ENCODE measurements at regions not wholly inside any gene's neighbourhood (a gene's known extent, or its start where the extent isn't known, plus 50 kb on each side); places are given as distances from the start of the nearest gene placed in this dataset.
A peak's percentile ranks its signal among the peaks of the same experiment; 100 is the strongest.

DNA sequence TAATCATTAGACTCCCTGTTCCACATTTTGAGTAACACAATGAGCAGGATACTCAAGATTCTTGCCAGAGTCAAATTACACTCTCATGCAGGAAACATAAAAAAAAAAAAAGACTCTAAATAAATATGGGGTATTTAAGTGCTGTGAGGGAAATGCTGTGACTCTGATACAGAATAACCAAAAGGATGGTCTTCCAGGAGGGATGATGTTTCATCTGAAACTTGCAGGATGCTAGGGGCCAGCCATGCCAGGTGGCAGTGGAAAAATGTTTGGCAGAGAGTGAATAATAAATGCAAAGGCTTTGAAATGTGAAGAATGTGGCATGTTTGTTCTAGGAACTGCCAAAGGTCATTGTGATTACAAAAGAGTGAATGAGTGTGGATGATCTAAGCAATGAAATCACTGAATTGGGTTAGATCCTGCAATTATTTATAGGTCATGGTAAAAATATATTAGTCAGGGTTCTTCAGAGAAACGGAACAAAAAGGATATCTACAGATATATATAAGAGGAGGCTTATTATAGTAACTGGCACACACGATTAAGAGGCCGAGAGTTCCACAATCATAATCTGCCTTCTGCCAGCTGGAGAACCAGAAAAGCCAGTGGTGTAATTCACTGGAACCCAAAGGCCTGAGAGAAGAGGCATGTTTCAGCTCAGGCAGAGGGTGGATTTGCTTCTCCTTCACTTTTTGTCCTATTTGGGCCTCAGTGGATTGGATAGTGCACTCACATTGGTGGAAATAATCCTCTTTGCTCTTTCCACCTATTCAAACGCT, 1832.8 kb upstream of the MIR17HG start:
- no peak for TF ChIP-seq TAF1 (conservative IDR thresholded peaks at IDR 0.05)
- TF ChIP-seq, protein P1, sequence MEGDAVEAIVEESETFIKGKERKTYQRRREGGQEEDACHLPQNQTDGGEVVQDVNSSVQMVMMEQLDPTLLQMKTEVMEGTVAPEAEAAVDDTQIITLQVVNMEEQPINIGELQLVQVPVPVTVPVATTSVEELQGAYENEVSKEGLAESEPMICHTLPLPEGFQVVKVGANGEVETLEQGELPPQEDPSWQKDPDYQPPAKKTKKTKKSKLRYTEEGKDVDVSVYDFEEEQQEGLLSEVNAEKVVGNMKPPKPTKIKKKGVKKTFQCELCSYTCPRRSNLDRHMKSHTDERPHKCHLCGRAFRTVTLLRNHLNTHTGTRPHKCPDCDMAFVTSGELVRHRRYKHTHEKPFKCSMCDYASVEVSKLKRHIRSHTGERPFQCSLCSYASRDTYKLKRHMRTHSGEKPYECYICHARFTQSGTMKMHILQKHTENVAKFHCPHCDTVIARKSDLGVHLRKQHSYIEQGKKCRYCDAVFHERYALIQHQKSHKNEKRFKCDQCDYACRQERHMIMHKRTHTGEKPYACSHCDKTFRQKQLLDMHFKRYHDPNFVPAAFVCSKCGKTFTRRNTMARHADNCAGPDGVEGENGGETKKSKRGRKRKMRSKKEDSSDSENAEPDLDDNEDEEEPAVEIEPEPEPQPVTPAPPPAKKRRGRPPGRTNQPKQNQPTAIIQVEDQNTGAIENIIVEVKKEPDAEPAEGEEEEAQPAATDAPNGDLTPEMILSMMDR (IDR thresholded peaks at IDR 0.05; ENCODE audit: low read depth, low read length, missing input control) = no peak
- TF ChIP-seq MAX (IDR thresholded peaks at IDR 0.05) = peak; percentile 53
- TF ChIP-seq, protein P2, sequence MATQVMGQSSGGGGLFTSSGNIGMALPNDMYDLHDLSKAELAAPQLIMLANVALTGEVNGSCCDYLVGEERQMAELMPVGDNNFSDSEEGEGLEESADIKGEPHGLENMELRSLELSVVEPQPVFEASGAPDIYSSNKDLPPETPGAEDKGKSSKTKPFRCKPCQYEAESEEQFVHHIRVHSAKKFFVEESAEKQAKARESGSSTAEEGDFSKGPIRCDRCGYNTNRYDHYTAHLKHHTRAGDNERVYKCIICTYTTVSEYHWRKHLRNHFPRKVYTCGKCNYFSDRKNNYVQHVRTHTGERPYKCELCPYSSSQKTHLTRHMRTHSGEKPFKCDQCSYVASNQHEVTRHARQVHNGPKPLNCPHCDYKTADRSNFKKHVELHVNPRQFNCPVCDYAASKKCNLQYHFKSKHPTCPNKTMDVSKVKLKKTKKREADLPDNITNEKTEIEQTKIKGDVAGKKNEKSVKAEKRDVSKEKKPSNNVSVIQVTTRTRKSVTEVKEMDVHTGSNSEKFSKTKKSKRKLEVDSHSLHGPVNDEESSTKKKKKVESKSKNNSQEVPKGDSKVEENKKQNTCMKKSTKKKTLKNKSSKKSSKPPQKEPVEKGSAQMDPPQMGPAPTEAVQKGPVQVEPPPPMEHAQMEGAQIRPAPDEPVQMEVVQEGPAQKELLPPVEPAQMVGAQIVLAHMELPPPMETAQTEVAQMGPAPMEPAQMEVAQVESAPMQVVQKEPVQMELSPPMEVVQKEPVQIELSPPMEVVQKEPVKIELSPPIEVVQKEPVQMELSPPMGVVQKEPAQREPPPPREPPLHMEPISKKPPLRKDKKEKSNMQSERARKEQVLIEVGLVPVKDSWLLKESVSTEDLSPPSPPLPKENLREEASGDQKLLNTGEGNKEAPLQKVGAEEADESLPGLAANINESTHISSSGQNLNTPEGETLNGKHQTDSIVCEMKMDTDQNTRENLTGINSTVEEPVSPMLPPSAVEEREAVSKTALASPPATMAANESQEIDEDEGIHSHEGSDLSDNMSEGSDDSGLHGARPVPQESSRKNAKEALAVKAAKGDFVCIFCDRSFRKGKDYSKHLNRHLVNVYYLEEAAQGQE (IDR thresholded peaks at IDR 0.05) = peak; percentile 24
- peak; percentile 70 for TF ChIP-seq YY1 (IDR thresholded peaks at IDR 0.05)
- TF ChIP-seq NR2F2 (IDR thresholded peaks at IDR 0.05) = peak; percentile 62

Data from liver (tissue), 3 donors.